OCI-LY3 (cell line): ENCODE measurements at regions not wholly inside any gene's neighbourhood (a gene's known extent, or its start where the extent isn't known, plus 50 kb on each side); places are given as distances from the start of the nearest gene placed in this dataset.
"Not testable (repeated sequence)": the region's sequence is repeated elsewhere in the genome, so short reads cannot be mapped to it uniquely, and the experiment has no call there.

Source experiments
- CTCF ChIP-seq: fragments of 200-600, 300-600 bp; sonication (generic); IDR thresholded peaks from 2 replicates; pipeline ENCODE4 v1.5.1; 2014; ENCODE audit warnings: antibody characterized with exemption, low read length, low read depth
- EZH2phosphoT487 ChIP-seq: fragments of 200-600 bp; shearing (Covaris generic); IDR thresholded peaks from 2 replicates; pipeline ENCODE4 v1.6.1; 2018; ENCODE audit warnings: antibody characterized with exemption, mixed run types, low read depth

GRCh38 chr2:82175210-82175609 is 1870.7 kb upstream of the LRRTM1 start:
- not testable (repeated sequence) for TF ChIP-seq CTCF, EZH2phosphoT487
